H9 (cell line): ENCODE measurements at regions not wholly inside any gene's neighbourhood (a gene's known extent, or its start where the extent isn't known, plus 50 kb on each side); places are given as distances from the start of the nearest gene placed in this dataset.

Experiments used
- DNase-seq: peaks from one replicate; pipeline ENCODE4 v3.0.0-alpha.2; 2017
- H2AFZ ChIP-seq: one replicate; pipeline ENCODE4 v1.6.1; 2013; ENCODE audit warnings: mild to moderate bottlenecking, low read length, control low read depth, moderate library complexity
- H2AK5ac ChIP-seq: 2 replicates; pipeline ENCODE4 v1.6.1; 2013; ENCODE audit warnings: low read length, control low read depth, mixed read lengths; ENCODE audit not compliant: insufficient read length
- H2BK120ac ChIP-seq: one replicate; pipeline ENCODE4 v1.6.1; 2013; ENCODE audit warnings: low read depth, mild to moderate bottlenecking, low read length, control low read depth, inconsistent platforms; ENCODE audit not compliant: poor library complexity, severe bottlenecking
- H2BK12ac ChIP-seq: 2 replicates; pipeline ENCODE4 v1.6.1; 2013; ENCODE audit warnings: low read length, control low read depth, mixed read lengths, low read depth; ENCODE audit not compliant: insufficient read length
- H2BK15ac ChIP-seq: 2 replicates; pipeline ENCODE4 v1.6.1; 2013; ENCODE audit warnings: low read depth, low read length, control low read depth
- H2BK20ac ChIP-seq: one replicate; pipeline ENCODE4 v1.6.1; 2013; ENCODE audit warnings: low read depth, mild to moderate bottlenecking, low read length, control low read depth, inconsistent platforms; ENCODE audit not compliant: poor library complexity, severe bottlenecking
- H2BK5ac ChIP-seq: 2 replicates; pipeline ENCODE4 v1.6.1; 2013; ENCODE audit warnings: low read length, control low read depth, mixed read lengths; ENCODE audit not compliant: insufficient read length
- H3K14ac ChIP-seq: 2 replicates; pipeline ENCODE4 v1.6.1; 2013; ENCODE audit warnings: low read length, control low read depth; ENCODE audit not compliant: insufficient read depth
- H3K18ac ChIP-seq: 2 replicates; pipeline ENCODE4 v1.6.1; 2013; ENCODE audit warnings: low read depth, mild to moderate bottlenecking, mixed read lengths, low read length, control low read depth; ENCODE audit not compliant: insufficient read length
- H3K23ac ChIP-seq: 2 replicates; pipeline ENCODE4 v1.6.1; 2013; ENCODE audit warnings: low read length, control low read depth, mixed read lengths, low read depth; ENCODE audit not compliant: insufficient read length
- H3K23me2 ChIP-seq: 2 replicates; pipeline ENCODE4 v1.6.1; 2013; ENCODE audit warnings: low read depth, mild to moderate bottlenecking, mixed read lengths, low read length, control low read depth; ENCODE audit not compliant: insufficient read length, poor library complexity, severe bottlenecking
- H3K27ac ChIP-seq: 2 replicates; pipeline ENCODE4 v1.5.1; 2013; ENCODE audit warnings: low read length, control low read depth, mixed read lengths, low read depth; ENCODE audit not compliant: insufficient read length
- H3K27me3 ChIP-seq: 2 replicates; pipeline ENCODE4 v1.6.1; 2013; ENCODE audit warnings: low read length, control low read depth, inconsistent platforms; ENCODE audit not compliant: insufficient read depth
- H3K4ac ChIP-seq: 2 replicates; pipeline ENCODE4 v1.6.1; 2013; ENCODE audit warnings: low read depth, mild to moderate bottlenecking, control low read depth, inconsistent platforms, low read length, moderate library complexity
- H3K4me1 ChIP-seq: 2 replicates; pipeline ENCODE4 v1.6.1; 2013; ENCODE audit warnings: low read length, control low read depth, inconsistent platforms; ENCODE audit not compliant: insufficient read depth
- H3K4me2 ChIP-seq: 2 replicates; pipeline ENCODE4 v1.6.1; 2013; ENCODE audit warnings: low read length, control low read depth, mixed read lengths; ENCODE audit not compliant: insufficient read length, insufficient read depth
- H3K56ac ChIP-seq: 2 replicates; pipeline ENCODE4 v1.6.1; 2013; ENCODE audit warnings: low read depth, mild to moderate bottlenecking, mixed read lengths, low read length, control low read depth; ENCODE audit not compliant: insufficient read length
- H3K79me1 ChIP-seq: 2 replicates; pipeline ENCODE4 v1.6.1; 2013; ENCODE audit warnings: low read depth, mild to moderate bottlenecking, moderate library complexity, low read length, control low read depth, inconsistent platforms; ENCODE audit not compliant: insufficient read depth, poor library complexity, severe bottlenecking
- H3K79me2 ChIP-seq: 2 replicates; pipeline ENCODE4 v1.6.1; 2013; ENCODE audit warnings: low read length, control low read depth, inconsistent platforms; ENCODE audit not compliant: insufficient read depth
- H3K9ac ChIP-seq: 2 replicates; pipeline ENCODE4 v1.6.1; 2013; ENCODE audit warnings: low read length, control low read depth, mixed read lengths; ENCODE audit not compliant: insufficient read length; ENCODE audit errors: extremely low read depth
- H3K9me3 ChIP-seq: one replicate; pipeline ENCODE4 v1.6.1; 2013; ENCODE audit warnings: low read depth, low read length, inconsistent platforms; ENCODE audit not compliant: control insufficient read depth
- H3T11ph ChIP-seq: one replicate; pipeline ENCODE4 v1.6.1; 2013; ENCODE audit warnings: mild to moderate bottlenecking, low read length, control low read depth, inconsistent platforms
- H4K20me1 ChIP-seq: one replicate; pipeline ENCODE4 v1.6.1; 2013; ENCODE audit not compliant: control insufficient read depth, insufficient read length, insufficient read depth
- H4K5ac ChIP-seq: 2 replicates; pipeline ENCODE4 v1.6.1; 2013; ENCODE audit warnings: low read depth, mild to moderate bottlenecking, mixed read lengths, low read length, control low read depth; ENCODE audit not compliant: insufficient read length
- H4K8ac ChIP-seq: replicated peaks from 2 replicates; pipeline ENCODE4 v1.6.1; 2013; ENCODE audit warnings: low read length, control low read depth, mixed read lengths, low read depth; ENCODE audit not compliant: insufficient read length
- H4K91ac ChIP-seq: 2 replicates; pipeline ENCODE4 v1.6.1; 2013; ENCODE audit warnings: low read depth, mild to moderate bottlenecking, moderate library complexity, mixed read lengths, low read length, control low read depth; ENCODE audit not compliant: insufficient read length
- H3K27ac Mint-ChIP-seq, 3 experiments: 2 replicates in 2 of 3; 3 replicates in 1 of 3; pipeline ENCODE4 v1.8.0; 2020 to 2021; ENCODE audit warnings: mixed read lengths in 3 of 3, mild to moderate bottlenecking in 1 of 3, moderate library complexity in 1 of 3
- H3K27me3 Mint-ChIP-seq: 2 replicates; pipeline ENCODE4 v1.8.0; 2021; ENCODE audit warnings: low read depth, mild to moderate bottlenecking, moderate library complexity, mixed read lengths
- H3K36me3 Mint-ChIP-seq, 3 experiments: 2 replicates in 2 of 3; 3 replicates in 1 of 3; pipeline ENCODE4 v1.8.0; 2020 to 2021; ENCODE audit warnings: low read depth in 3 of 3, mixed read lengths in 3 of 3; ENCODE audit not compliant: insufficient read depth in 1 of 3
- H3K4me1 Mint-ChIP-seq, 2 experiments: 2 replicates each; pipeline ENCODE4 v1.8.0; 2020; ENCODE audit warnings: mixed read lengths in 2 of 2
- H3K4me3 Mint-ChIP-seq, 2 experiments: 2 replicates in 1 of 2; 3 replicates in 1 of 2; pipeline ENCODE4 v1.8.0; 2020 to 2021; ENCODE audit warnings: mild to moderate bottlenecking in 2 of 2, mixed read lengths in 2 of 2, moderate library complexity in 1 of 2
- H3K9me3 Mint-ChIP-seq, 2 experiments: 2 replicates in 1 of 2; 3 replicates in 1 of 2; pipeline ENCODE4 v1.8.0; 2020; ENCODE audit warnings: mild to moderate bottlenecking in 2 of 2, mixed read lengths in 2 of 2, moderate library complexity in 1 of 2
- CTCF ChIP-seq: fragments of 200-600 bp; sonication (generic); conservative IDR thresholded peaks from 3 replicates; pipeline ENCODE4 v1.8.0; 2021; ENCODE audit warnings: antibody characterized with exemption, mild to moderate bottlenecking
- WGBS: extraction: QIAGEN DNeasy Blood & Tissue Kit; methylation state at CpG from one replicate; pipeline ENCODE4 v1.1.7; 2013; ENCODE audit warnings: missing lambda C conversion rate, low lambda C conversion rate, mixed read lengths; ENCODE audit not compliant: insufficient read length; ENCODE audit errors: extremely low coverage; 5-methylcytosine and 5-hydroxymethylcytosine counted together

- no peak overlapping the region for H4K5ac ChIP-seq
- H3K27ac ChIP-seq, result no peak overlapping the region
- no peak overlapping the region for H3K4ac ChIP-seq
- no peak overlapping the region for H3K4me3 Mint-ChIP-seq
- no peak overlapping the region for H2AFZ ChIP-seq
- no peak overlapping the region for H4K8ac ChIP-seq
- H3K14ac ChIP-seq, result no peak overlapping the region
- no peak overlapping the region for H2BK120ac ChIP-seq
- no peaks in the 10 kb centered on the region for H3K23me2 ChIP-seq
- H3K36me3 Mint-ChIP-seq, result no peaks in the 10 kb centered on the region; a peak in 2 of 7 replicates
- H2BK5ac ChIP-seq, result no peak overlapping the region
- no peak overlapping the region for H3K4me2 ChIP-seq
- no peaks in the 10 kb centered on the region; the same call in 1 of the 2 replicates for H3K27me3 Mint-ChIP-seq
- H3K27ac Mint-ChIP-seq, result peak overlapping the region in 1 of 3 experiments; percentile 74; a peak in 1 of 7 replicates
- no peak overlapping the region for H2BK15ac ChIP-seq
- H3K9ac ChIP-seq, result no peak overlapping the region
- peaks cover 20 to 22% of the 10 kb centered on the region in 2 experiments for H3K4me1 Mint-ChIP-seq
- H4K91ac ChIP-seq, result no peak overlapping the region
- no peaks in the 10 kb centered on the region for H3K9me3 ChIP-seq
- H3K79me1 ChIP-seq, result no peaks in the 10 kb centered on the region
- H3K9me3 Mint-ChIP-seq, result no peaks in the 10 kb centered on the region
- no peak overlapping the region for H2AK5ac ChIP-seq
- H3K18ac ChIP-seq, result no peak overlapping the region
- H2BK20ac ChIP-seq, result no peak overlapping the region
- no peak overlapping the region for H3T11ph ChIP-seq
- H3K27me3 ChIP-seq, result no peaks in the 10 kb centered on the region
- no peak for DNase-seq
- no peak; the same call in 2 of the 3 replicates for TF ChIP-seq CTCF
- no peak overlapping the region for H3K23ac ChIP-seq
- H4K20me1 ChIP-seq, result no peaks in the 10 kb centered on the region
- H2BK12ac ChIP-seq, result no peak overlapping the region
- H3K79me2 ChIP-seq, result no peaks in the 10 kb centered on the region
- no peak overlapping the region for H3K56ac ChIP-seq
- H3K4me1 ChIP-seq, result no peaks in the 10 kb centered on the region; the same call in 1 of the 2 replicates
- no CpG with 5 or more reads among the region's 2 CpGs for WGBS
Observed at GRCh38 chr2:12433626-12433990, 283.1 kb upstream of the TRIB2 start.
